Glomerular endothelial cell (primary cell): ENCODE measurements at regions not wholly inside any gene's neighbourhood (a gene's known extent, or its start where the extent isn't known, plus 50 kb on each side); places are given as distances from the start of the nearest gene placed in this dataset.
"Not testable (repeated sequence)": the region's sequence is repeated elsewhere in the genome, so short reads cannot be mapped to it uniquely, and the experiment has no call there.

Experiments
- DNase-seq: peaks from one replicate; pipeline ENCODE4 v3.0.0-alpha.2; 2011; ENCODE audit warnings: low read depth, low spot score; ENCODE audit errors: extremely low read depth

DNA sequence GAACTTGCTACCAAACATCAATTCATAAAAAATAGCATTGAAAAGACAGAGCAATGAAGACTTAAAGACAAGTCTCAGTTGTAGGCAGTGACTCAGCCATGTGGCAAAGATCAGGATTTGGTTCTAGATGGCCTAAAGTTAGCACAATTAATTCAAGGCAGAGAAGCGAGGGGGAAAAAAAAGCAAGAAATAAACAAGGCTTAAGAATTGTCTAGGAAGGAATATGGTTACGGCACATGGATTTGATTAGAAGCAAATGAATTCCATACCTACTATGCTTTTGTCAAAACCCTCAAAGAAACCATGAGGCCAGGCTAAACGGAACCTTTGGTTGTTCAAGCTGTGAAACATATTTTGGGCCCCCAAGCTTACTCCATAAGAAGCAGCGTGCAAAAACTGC lies 362.2 kb upstream of the KCNH7 start:
- no peak for DNase-seq

DNA sequence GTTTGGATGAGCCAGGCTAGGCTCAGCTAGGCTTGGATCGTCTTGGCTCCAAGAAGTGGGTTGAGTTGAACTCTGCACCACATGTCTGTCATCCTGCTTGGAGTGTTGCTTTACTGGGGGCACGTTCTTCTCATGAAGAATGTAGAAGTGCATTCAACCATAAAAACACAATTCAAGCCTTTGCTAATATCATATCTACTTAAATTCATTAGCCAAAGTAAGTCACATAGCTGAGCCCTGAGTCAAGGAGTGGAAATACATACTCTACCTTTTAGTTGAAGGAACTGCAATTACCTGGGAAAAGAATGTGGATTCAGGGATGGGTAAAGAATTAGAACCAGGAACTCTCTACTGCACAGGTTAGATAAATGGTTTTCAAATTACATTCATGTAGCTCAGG lies 360.4 kb upstream of the KCNH7 start:
- no peak for DNase-seq

DNA sequence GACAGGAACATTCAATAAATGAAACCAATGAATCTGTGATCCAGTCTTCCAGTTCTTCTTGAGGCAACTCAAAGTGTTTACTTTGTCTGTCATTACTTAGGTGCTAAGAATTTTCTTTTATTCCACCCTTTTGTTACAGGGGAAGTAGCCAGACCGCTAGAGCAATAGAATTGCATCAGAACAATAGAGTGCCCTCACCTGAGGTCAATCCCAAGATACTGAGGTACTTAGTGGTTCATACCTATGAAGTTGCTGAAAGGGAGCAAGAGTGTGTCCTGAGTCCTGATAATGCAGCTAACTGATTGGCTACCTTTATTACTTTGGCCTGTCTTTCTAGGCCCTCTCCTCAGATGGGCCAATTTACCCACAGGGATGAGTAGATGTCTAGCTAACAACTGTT lies 359.4 kb upstream of the KCNH7 start:
- no peak for DNase-seq

DNA sequence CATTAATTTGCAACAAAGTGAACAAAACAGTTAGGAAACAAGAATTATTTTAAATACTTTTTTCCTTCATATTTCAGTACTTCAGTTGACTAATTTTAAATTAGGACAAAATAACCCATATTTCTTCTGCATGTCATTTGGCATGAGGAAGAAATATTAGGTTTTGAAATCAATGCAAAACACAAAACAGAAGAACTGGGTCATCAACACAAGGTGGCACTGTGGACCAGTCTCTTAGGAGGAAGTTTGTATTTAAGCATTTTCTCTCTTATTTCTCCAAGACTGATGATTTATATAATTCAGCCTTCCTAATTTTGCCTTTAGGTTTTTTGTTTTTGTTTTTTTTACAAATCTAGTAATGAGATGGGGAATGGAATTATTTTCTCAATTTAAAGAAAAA lies 352.8 kb upstream of the KCNH7 start:
- DNase-seq, result no peak

DNA sequence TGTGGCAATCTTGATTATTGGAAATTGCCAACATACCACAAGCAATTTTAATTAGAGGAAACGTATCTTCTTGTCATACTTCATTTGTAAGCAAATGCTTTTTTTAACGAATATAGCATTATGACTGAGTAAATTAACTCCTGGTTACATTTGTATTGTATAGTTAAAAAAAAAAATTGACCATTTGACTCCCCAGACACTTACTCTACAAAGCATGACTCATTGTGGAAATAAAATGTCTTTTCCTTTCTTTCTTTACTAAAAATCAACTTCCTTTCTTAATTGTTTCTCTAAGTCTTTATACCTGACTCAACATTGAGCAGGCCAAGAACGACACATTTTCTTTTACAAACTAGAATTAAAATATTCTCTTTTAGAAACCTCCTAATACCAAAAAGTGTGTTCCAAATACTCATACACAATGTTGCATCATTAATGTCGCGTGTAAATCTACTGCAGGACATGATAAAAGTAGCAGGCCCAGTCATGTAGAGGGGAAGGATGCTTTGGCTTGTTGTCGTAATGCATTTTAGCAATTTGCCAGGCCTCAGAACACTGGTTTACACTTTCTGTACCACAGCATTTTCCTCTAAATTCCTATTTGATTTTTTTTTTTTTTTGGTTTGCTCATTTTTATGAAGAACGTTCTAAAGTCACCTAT lies 349.6 kb upstream of the KCNH7 start:
- DNase-seq, result no peak

DNA sequence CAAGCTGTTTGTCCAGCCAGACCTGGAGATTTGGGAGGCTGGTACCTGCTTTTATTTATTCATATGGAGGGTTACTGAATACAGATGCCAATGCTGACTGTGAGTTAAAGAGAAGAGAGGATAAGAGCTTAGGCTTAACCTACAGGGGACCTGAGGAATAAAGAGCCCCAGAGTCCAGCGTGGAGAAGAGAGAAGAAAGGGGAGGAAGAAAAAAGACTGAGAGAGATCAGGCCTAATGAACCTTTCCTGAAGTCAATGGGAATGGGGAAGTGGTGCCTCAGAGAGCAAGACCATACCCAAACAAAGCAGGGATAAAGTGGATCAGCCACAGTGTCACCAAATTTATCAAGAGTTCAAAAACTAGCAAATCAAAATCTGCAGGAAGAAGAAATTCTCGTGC lies 348.6 kb upstream of the KCNH7 start:
- DNase-seq, result no peak

DNA sequence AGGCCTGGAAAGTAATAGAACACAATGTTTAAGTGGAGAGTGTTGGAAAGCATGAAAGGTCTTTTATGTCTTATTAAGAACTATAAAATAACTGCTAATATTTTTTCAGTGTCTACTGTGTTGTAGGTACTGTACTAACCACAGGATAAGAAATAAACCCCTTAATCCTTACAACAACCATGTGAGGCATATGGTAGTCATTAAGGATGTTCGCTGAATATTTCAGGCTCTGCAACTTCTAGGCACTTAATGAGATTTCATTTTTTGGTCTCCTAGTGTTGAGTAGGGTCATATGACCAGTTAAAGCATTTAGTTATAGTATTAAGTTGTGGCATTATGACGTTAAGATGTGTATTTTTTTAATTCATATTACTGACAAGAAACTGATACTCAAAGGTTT lies 346.6 kb upstream of the KCNH7 start:
- DNase-seq, result no peak

DNA sequence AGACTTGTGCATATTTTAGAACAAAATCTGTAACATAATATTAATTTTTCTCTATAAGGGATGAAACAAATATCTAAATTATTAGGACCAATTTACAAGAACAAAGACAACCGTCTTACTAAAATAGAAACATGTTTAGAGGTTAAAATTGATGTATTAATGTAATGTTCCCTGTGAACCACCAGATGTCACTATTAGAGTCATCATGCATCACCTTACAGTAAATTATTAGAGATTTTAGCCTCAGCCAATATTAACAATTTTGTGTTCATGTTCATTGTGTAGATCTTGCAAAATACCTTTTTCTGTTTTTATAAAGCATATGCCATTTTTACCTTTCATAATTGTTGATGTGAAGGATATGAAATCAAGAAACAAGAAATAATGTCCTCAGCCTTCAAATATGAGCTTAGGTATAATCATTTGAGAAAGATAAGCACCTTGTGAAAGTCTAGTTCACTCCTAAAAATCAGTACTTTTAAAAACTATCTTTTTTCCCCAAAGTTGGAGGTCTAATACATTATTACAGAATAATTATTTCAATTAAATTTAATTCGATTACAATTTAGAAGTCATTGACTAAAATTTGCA lies 344.3 kb upstream of the KCNH7 start:
- DNase-seq, result no peak

DNA sequence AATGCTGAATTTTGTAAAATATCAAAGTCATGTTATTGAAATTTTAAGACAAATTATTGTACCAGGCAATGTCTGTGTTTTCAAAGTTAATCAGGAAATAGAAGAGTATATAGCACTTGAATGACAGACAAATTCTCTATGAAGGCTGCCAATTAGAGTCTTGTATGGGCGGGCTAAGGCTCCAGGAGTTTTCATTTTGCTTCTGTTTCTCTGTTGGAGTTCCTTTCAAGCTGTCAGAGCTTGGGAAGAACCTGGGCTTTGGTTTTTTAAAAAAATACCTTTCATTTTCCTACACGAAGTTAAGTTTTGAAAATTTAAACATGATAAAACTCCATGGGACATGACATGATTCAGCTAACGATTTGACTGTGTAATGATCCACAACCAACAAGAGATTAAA lies 339.0 kb upstream of the KCNH7 start:
- DNase-seq, result no peak

DNA sequence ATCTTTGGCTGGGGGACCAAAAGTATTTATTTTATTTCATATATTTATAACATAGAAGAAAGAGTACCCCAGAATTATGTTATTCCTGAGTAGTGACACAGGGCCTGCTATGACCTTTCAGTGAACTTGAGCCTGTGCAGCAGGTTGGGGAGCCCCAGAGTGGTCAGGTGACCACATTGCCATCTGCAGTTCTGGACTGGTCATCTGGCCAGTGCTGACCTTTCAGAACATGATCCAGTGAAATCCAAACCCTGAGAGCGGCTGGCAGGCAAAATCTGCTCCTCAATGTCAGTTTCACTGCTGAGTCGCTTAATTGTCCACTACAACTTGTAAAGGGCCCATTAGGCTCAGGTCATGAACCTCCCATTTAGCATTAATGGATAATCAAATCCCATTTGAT lies 336.7 kb upstream of the KCNH7 start:
- no peak for DNase-seq

DNA sequence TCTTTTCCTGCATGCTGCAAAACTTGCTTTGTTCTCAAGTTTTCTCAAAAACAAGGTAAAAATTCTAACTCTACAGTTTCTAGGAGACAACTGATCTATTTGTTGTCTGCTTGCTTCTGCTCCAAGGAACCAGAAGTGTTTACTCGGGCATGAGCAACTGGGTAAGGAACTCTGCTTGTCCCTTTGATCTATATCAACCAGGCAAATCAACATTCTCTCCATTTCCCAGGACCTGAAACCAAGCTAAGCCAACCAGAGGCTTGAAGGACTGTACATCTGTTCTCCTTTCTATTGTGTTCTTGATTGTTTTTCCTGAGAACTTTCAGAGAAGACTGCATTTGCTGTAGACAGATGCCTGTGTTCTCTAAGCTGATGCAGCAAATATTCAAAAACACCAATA lies 335.0 kb upstream of the KCNH7 start:
- DNase-seq, result no peak

DNA sequence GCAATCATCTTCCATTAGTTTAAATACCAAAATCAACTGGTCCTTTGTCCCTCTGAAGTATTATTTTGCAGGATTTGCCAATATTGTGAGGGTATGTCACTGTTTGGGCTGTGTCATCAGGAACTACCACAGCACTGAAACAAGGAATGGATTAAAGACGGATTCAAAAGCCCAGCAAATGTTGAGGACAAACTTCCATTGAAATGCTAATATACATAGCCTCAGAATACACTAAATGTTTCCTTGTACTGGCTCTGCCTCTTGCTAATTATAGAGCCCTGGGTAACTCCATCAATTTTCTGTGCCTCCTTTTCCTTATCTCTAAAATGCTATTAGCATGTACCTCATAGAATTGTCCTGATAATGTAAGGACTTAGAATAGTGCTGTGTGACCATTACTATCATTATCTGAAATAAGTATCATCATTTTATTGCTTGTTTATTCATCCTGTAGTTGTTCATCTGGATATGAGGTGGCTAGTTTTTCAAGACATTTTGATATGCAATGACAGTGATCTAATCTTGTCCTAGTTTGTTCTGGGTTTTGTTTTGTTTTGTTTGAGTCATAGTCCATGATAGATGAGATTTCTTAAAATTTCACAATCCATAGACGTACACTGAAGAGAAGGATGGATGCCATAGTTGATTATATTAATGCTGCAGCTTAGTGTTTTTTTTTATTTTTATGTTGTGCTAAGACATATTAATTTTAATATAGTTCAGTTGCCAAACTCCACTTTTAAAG lies 333.4 kb upstream of the KCNH7 start:
- DNase-seq, result no peak

DNA sequence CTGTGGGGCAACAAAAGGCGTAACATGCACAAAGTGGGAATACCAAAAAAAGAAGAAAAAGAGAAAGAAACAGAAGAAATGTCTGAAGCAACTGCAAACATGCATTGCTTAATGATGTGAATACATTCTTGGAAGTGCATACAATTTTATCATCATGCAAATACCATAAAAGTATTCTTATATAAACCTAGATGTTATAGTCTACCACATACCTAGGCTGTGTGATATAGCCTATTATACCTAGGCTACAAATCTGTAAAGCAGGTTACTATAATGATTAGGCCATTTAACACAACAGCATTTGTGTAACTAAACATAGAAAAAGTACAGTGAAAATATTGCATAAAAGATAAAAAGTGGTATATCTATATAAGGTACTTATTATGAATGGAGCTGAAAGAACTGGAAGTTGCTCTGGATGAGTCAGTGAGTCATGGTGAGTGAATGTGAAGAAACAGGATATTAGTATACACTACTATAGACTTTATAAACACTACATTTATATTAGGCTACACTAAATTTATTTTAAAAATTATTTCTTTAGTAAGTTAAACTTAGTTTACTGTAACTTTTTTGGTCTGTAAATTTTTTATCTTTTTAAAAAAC lies 319.4 kb upstream of the KCNH7 start:
- no peak for DNase-seq

DNA sequence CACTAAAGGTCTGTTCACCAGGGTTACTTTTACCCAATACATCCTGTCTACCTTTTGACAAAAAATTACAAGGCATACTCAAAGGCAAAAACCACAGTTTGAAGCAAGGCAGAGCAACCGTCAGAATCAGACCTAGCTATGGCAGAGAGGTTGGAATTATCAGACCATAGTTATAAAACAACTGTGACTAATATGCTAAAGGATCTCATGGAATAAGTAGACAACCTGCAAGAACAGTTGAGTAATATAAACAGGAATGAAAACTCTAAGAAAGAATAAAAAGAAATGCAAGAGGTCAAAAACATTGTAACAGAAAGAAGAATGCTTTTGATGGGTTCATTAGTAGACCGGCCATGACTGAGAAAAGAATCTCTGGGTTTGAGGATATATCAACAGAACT lies 318.8 kb upstream of the KCNH7 start:
- no peak for DNase-seq

DNA sequence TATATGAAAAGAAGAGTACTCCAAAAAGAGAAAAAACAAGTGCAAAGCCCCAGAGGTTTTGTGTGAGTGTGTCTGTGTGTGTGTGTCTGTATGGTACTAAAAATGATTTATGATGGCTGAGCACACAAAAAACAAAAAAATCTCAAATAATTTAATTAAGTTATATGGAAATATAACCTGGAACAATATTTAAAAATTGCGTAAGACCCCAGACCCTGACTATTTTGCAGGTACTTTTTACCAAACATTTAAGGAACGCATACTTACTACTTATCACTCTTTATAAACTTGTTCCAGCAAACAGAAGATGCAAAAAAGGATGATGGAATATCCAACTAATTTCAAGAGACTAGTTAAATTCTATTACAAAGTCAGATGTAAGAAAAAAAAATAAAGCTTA lies 317.4 kb upstream of the KCNH7 start:
- no peak for DNase-seq

DNA sequence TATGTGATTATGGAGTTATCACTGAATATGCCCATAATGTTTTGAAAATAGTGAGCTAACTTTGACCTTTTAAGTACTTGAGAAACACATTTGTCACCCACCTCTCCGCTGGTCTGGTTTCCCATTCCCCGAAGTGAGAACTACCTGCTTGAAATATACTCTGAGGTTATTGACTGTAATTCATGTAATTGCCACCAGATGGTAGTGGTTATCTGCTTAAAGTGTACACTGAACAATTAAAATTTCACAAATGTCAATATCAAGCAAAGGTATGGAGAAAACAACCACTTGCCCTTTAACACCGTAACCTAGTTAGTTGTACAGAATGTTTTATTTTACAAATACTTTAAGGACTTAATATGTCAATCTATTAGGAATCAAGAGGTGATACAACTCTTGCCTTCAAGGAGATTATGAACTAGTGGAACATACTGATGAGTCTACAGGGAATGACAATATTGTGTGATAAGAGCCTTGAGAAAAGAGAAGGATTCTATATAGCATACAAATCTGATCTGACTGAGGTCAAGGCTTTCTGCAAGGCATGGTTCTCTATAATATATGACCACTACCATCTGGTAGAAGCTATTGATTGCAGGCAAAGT lies 316.8 kb upstream of the KCNH7 start:
- DNase-seq, result no peak

DNA sequence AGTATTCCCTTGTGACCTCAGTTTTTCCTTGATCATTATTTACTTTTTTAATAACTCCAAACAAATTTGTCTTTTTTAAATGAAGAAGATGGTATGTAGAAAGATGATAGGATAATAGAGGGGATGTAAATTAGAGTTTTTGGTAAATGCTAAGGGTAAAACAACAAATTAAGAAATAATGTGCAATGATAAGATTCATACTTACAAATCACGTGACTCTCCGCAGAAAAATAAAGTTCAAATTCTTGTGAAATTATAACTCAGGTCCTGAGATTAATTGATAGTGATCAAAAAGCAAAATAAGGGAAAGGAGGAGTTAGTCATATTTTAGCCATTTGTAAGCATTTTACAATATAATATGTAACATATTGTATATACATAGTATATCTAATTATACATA lies 304.1 kb upstream of the KCNH7 start:
- no peak for DNase-seq

DNA sequence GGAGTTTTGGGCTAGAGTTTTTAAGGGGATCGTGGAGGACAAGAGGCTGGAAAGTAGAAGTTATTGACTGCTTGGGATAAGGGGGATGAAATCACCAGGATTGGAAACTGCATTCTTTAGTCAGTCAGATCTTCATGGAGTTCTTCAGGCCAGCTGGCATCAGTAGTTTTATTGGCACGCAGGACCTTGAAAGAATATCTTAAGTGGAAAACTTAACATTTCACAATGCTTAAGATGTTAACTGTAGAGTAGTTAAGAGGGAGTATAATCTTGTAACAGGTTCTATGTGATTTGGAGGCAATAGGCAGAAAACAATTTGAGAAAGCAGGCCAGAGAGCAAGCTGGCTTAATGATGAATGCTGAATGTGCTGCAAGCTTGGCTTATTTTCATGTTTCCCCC lies 300.4 kb upstream of the KCNH7 start:
- no peak for DNase-seq

DNA sequence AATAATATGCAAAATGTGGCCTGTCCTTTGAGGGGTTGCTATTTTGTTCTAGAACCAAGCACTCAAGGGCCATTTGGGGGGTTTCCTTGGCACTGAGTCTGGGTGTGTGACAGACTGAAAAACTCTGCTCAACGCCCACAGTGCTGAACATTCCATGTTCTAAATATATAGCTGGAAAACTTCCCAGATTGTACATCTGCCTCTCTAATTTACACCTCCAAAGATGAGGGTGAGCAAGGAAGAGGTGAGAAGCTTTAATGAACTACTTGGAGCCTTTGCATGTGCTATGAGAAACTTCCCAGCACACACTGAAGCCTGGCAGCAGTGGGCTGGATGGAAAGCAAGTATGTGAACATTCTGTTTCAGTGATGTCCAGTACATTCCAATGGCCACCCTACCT lies 296.7 kb upstream of the KCNH7 start:
- no peak for DNase-seq

DNA sequence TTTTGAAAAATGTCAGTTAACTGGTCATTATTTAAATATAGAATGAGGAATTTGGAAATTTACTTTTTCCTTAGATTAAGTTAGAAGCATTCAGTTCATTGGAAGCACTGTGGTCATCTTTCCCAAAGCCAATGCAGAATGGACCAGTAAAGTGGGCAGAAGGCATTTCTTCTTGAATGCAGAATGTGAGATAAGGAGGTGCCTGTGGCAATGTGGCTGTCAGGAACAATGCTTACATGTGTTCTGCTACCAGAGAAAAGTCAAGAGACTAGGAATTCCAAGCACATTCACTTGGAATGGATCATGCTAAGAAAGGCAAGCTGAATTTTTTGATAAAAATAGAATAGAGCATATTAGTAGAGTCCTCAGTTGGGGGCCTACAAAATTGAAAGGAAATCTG lies 295.0 kb upstream of the KCNH7 start:
- no peak for DNase-seq

DNA sequence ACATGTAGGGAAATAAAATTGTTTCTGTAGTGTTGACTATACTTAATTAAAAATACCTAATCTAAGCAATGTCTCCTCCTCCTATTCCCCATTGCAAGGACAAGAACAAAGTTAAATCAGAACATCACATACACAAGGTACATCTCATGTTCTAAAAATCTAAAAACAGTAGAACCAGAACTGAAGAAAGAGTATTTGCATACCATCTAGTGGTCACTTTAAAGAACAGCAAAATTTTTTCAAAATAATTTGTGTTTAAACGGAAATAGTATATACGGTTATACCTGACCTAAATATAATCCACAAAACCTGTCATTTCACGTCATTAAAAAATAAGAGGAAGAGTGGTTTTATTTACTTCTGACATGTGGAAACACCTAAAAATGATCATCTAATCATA lies 294.3 kb upstream of the KCNH7 start:
- DNase-seq, result no peak

DNA sequence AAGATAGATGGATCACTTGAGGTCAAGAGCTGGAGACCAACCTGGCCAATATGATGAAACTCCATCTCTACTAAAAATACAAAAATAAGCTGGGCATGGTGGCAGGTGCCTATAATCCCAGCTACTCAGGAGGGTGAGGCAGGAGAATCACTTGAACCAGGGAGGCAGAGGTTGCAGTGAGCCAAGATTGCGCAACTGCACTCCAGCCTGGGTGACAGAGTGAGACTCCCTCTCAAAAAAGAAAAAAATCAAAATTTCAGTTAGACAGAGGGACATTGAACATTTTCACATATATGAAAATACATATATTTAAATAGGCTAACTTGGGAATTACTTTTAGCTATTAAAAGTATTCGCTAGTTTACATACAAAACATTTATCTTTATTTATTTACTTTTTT lies 293.6 kb upstream of the KCNH7 start:
- DNase-seq, result not testable (repeated sequence)
